DND-41 (cell line): ENCODE measurements at regions not wholly inside any gene's neighbourhood (a gene's known extent, or its start where the extent isn't known, plus 50 kb on each side); places are given as distances from the start of the nearest gene placed in this dataset.

Experiments
- ATAC-seq: fragments of 200-7000 bp; cut with Tn5 transposase; 3 replicates; pipeline ENCODE4 v1.9.1; 2021; ENCODE audit warnings: low read depth; ENCODE audit not compliant: insufficient read depth
- DNase-seq: peaks from one replicate; pipeline ENCODE4 v3.0.0-alpha.2; 2020
- H2AFZ ChIP-seq: 2 replicates; pipeline ENCODE4 v1.6.0; 2012; ENCODE audit warnings: low read depth, low read length
- H3K27ac ChIP-seq: 2 replicates; pipeline ENCODE4 v1.5.1; 2012; ENCODE audit warnings: low read length, inconsistent platforms
- H3K27me3 ChIP-seq: fragments of 200-600 bp; sonication (generic); 2 replicates; pipeline ENCODE4 v1.6.0; 2012; ENCODE audit warnings: low read length, mild to moderate bottlenecking, inconsistent platforms; ENCODE audit not compliant: insufficient read depth, poor library complexity
- H3K36me3 ChIP-seq: 2 replicates; pipeline ENCODE4 v1.5.1; 2012; ENCODE audit warnings: low read length, inconsistent platforms; ENCODE audit not compliant: insufficient read depth
- H3K4me1 ChIP-seq: 2 replicates; pipeline ENCODE4 v1.5.1; 2012; ENCODE audit warnings: mild to moderate bottlenecking, low read length; ENCODE audit not compliant: insufficient read depth
- H3K4me2 ChIP-seq: 2 replicates; pipeline ENCODE4 v1.6.0; 2012; ENCODE audit warnings: mild to moderate bottlenecking, moderate library complexity, low read length, inconsistent platforms; ENCODE audit not compliant: insufficient read depth
- H3K4me3 ChIP-seq, 2 experiments: fragments of 200-600 bp in 1 of 2; shearing (Covaris generic) in 1 of 2; 2 replicates each; pipeline ENCODE4 v1.5.1; 2012 to 2016; ENCODE audit warnings: inconsistent platforms in 2 of 2, low read length in 2 of 2, mild to moderate bottlenecking in 2 of 2, low read depth in 1 of 2, moderate library complexity in 1 of 2
- H3K79me2 ChIP-seq: 2 replicates; pipeline ENCODE4 v1.6.0; 2012; ENCODE audit warnings: low read length, inconsistent platforms; ENCODE audit not compliant: insufficient read depth
- H3K9ac ChIP-seq: 2 replicates; pipeline ENCODE4 v1.6.0; 2012; ENCODE audit warnings: low read depth, mild to moderate bottlenecking, inconsistent platforms, low read length, moderate library complexity
- H3K9me3 ChIP-seq: 2 replicates; pipeline ENCODE4 v1.5.1; 2012; ENCODE audit warnings: low read length, moderate library complexity, mild to moderate bottlenecking, inconsistent platforms; ENCODE audit not compliant: insufficient read depth, severe bottlenecking
- H4K20me1 ChIP-seq: 2 replicates; pipeline ENCODE4 v1.6.0; 2012; ENCODE audit warnings: low read length; ENCODE audit not compliant: insufficient read depth
- EZH2 ChIP-seq: IDR thresholded peaks from 3 replicates; pipeline ENCODE4 v1.6.1; 2012; ENCODE audit warnings: borderline replicate concordance, low read depth, mild to moderate bottlenecking, moderate library complexity, low read length, inconsistent platforms; ENCODE audit not compliant: severe bottlenecking
- TF ChIP-seq, protein P1 (sequence below): IDR thresholded peaks from 2 replicates; pipeline ENCODE4 v1.5.1; 2012; ENCODE audit warnings: borderline replicate concordance, low read length, moderate library complexity, mild to moderate bottlenecking; ENCODE audit not compliant: poor library complexity, severe bottlenecking; ENCODE audit errors: extremely low read depth

DNA sequence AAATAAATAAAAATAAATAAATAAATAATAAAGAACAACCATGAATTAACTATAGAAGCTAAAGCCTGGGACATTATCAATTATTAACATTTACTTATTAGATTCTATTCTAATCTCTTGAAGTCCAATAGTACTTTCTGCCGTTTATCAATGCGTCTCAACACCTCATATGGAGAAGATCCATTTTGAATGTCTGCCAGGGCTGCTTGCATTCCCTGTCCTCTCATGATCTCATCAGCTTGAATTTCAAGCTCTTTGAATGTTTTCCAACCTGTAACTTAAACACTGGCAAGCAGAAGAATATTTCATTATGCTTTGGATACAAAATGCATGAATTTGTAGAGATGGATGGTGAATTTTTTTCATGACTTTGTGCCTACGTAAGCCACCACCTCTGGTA is 191.9 kb upstream of the ANKFN1 start:
- Histone ChIP-seq H3K36me3 (no peaks in the 10 kb centered on the region), H4K20me1 (no peaks in the 10 kb centered on the region), H3K79me2 (no peaks in the 10 kb centered on the region), H3K27ac (no peak overlapping the region), H2AFZ (no peak overlapping the region), H3K4me1 (peaks cover 42% of the 10 kb centered on the region), H3K9me3 (no peaks in the 10 kb centered on the region), H3K4me2 (no peak overlapping the region), H3K4me3 (no peak overlapping the region), H3K27me3 (no peaks in the 10 kb centered on the region), H3K9ac (no peak overlapping the region)
- no peak for TF ChIP-seq EZH2
- TF ChIP-seq, protein P1, sequence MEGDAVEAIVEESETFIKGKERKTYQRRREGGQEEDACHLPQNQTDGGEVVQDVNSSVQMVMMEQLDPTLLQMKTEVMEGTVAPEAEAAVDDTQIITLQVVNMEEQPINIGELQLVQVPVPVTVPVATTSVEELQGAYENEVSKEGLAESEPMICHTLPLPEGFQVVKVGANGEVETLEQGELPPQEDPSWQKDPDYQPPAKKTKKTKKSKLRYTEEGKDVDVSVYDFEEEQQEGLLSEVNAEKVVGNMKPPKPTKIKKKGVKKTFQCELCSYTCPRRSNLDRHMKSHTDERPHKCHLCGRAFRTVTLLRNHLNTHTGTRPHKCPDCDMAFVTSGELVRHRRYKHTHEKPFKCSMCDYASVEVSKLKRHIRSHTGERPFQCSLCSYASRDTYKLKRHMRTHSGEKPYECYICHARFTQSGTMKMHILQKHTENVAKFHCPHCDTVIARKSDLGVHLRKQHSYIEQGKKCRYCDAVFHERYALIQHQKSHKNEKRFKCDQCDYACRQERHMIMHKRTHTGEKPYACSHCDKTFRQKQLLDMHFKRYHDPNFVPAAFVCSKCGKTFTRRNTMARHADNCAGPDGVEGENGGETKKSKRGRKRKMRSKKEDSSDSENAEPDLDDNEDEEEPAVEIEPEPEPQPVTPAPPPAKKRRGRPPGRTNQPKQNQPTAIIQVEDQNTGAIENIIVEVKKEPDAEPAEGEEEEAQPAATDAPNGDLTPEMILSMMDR = no peak
- DNase-seq = no peak
- ATAC-seq = no peak

DNA sequence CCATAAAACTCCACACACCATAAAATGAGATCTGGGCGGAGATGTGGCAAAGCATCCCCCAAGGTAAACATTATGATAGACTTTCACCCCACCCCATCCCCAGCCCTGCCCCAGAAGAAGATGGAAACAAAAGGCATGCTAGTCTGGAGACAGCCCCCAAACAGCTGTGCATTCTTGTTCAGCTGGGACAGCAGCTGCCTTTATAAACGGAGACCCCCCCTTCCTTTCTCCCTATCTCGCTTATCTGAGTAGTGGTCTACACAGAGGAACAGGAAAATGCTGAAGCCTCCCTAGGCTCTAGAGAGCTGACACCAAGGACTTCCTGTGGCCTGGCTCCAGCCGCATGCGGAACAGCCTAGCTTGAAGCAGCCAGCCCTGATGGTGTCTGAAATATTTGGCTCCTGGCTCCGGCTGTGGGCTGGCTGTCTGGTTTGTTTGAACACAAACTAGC is 190.3 kb upstream of the ANKFN1 start:
- H4K20me1 ChIP-seq = no peaks in the 10 kb centered on the region
- no peak overlapping the region for H3K27ac ChIP-seq
- no peak overlapping the region for H3K4me3 ChIP-seq
- no peaks in the 10 kb centered on the region for H3K79me2 ChIP-seq
- H3K4me2 ChIP-seq = no peak overlapping the region
- H3K4me1 ChIP-seq = peaks cover 40% of the 10 kb centered on the region
- H3K9me3 ChIP-seq = no peaks in the 10 kb centered on the region
- no peak overlapping the region for H3K9ac ChIP-seq
- H2AFZ ChIP-seq = no peak overlapping the region
- ATAC-seq (peak; percentile 53), DNase-seq (peak; percentile 58)
- no peaks in the 10 kb centered on the region for H3K27me3 ChIP-seq
- H3K36me3 ChIP-seq = no peaks in the 10 kb centered on the region
- TF ChIP-seq, protein P1 = no peak
- TF ChIP-seq EZH2 = no peak

DNA sequence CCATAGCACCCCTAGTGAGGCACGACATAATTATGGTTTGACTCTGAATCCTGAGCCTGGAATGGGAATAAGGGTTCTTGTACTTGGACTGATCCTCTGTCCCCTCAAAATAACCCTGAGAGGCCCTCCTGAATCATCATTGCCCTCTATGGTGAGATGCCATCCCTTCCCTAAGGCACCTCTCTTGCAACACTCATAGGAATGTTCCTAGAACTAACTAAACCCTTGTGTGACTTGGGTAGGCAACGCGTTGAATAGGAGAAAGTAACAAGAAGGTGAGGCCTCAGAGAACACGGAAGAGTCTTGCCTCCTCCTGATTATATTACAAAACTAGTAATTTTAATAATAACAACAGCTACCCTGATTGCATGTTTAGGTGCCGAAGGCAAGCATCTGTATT is 189.1 kb upstream of the ANKFN1 start:
- peaks cover 29% of the 10 kb centered on the region for H3K4me1 ChIP-seq
- no peak overlapping the region for H3K4me2 ChIP-seq
- no peak overlapping the region for H3K9ac ChIP-seq
- H3K27ac ChIP-seq = no peak overlapping the region
- H3K4me3 ChIP-seq = no peak overlapping the region
- ATAC-seq (no peak), DNase-seq (no peak)
- TF ChIP-seq EZH2 = no peak
- TF ChIP-seq, protein P1 = no peak
- no peaks in the 10 kb centered on the region for H3K9me3 ChIP-seq
- no peaks in the 10 kb centered on the region for H3K36me3 ChIP-seq
- no peaks in the 10 kb centered on the region for H3K79me2 ChIP-seq
- no peak overlapping the region for H2AFZ ChIP-seq
- H4K20me1 ChIP-seq = no peaks in the 10 kb centered on the region
- H3K27me3 ChIP-seq = no peaks in the 10 kb centered on the region

DNA sequence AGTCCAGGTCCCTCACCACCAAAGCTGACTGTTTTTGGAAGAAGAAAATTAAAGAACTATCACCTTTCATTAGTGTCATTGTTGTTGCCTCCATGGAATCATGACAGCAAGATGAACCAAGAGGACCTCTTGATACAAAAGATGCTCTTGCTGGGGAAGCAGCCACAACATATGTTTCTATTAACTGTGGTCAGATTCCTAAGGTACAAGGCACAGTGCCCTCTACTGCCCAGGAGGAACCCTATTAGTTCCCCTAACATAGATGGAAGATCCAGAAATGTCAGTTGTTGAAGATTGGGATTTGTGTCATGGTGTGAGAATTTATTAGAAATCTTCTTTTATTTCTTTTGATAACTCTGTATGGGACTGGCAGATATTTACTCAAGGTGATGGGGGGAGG is 188.2 kb upstream of the ANKFN1 start:
- no peaks in the 10 kb centered on the region for H3K79me2 ChIP-seq
- H3K4me3 ChIP-seq = no peak overlapping the region
- no peak overlapping the region for H2AFZ ChIP-seq
- peaks cover 20% of the 10 kb centered on the region for H3K4me1 ChIP-seq
- no peak overlapping the region for H3K9ac ChIP-seq
- no peak overlapping the region for H3K27ac ChIP-seq
- H3K9me3 ChIP-seq = no peaks in the 10 kb centered on the region
- TF ChIP-seq, protein P1 = peak; percentile 23
- TF ChIP-seq EZH2 = no peak
- no peak overlapping the region for H3K4me2 ChIP-seq
- no peaks in the 10 kb centered on the region for H4K20me1 ChIP-seq
- ATAC-seq (no peak), DNase-seq (no peak)
- H3K36me3 ChIP-seq = no peaks in the 10 kb centered on the region
- H3K27me3 ChIP-seq = no peaks in the 10 kb centered on the region
